NCI-H345 treated with DMSO at 0.1 percent for 48 hours (cell line): ENCODE measurements at regions not wholly inside any gene's neighbourhood (a gene's known extent, or its start where the extent isn't known, plus 50 kb on each side); places are given as distances from the start of the nearest gene placed in this dataset.
A peak's percentile ranks its signal among the peaks of the same experiment; 100 is the strongest.
"Not testable (repeated sequence)": the region's sequence is repeated elsewhere in the genome, so short reads cannot be mapped to it uniquely, and the experiment has no call there.

Experiments used
- DNase-seq: peaks from one replicate; lab custom pipeline; 2025; ENCODE audit not compliant: unreplicated experiment; lab: John Stamatoyannopoulos, UW

- DNase-seq, result no peak
Observed at GRCh38 chr1:29428280-29428615, 191.9 kb downstream of the PTPRU start.

DNA sequence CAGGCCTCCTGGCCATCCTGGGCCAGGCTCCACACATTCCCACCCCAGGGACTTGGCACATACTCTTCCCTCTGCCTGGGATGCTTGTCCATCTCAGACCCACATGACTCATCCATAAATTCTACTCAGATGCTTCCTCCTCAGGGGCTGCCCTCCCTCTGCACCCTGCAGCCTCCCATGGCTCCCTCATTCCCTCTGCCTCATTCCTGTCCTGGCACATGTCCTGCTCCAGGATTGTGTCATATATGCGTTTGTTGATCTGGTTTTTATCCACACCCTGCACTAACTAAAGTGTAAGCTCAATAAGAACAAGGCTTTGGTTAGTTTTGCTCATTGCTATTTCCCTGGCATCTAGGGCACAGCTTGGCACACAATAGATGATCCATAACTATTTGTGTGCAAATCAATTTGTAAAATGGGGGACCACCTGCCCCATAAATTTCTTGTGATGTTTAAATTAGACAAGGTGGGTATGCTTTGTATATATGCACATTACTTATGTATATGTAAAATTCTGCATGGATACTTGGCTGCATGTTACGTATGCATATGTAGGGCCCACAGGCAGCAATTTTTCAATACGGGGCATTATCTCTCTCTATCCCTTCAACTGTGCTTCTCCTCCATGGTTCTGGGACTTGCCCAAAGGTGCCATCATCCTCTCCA lies 191.4 kb downstream of the PTPRU start:
- no peak for DNase-seq

- peak; percentile 93 for DNase-seq
Observed at GRCh38 chr1:29426701-29427279, 190.5 kb downstream of the PTPRU start.

DNA sequence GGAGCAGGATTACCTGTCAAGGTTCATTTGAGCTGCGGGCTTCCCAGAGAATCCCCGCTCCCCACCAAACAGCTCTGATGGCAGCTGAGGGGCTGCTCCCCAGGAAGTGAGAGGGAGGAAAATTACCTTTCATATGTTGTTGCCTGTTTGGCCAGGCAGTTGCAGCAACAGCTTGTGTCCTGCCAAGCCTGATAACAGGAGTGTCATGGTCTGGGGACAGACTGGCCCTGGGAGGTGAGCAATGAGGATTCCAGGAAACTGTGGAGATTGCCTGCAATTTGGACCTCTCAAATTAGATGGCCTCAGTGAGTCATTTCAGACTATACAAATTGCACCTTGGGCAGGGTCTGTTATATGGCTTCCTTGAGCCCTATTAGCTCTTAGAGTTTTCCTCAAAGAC lies 189.3 kb downstream of the PTPRU start:
- DNase-seq, result no peak

GRCh38 chr1:29424266-29424665 lies 187.9 kb downstream of the PTPRU start:
- DNase-seq, result no peak

GRCh38 chr1:29420202-29420601 lies 183.9 kb downstream of the PTPRU start:
- DNase-seq, result no peak

GRCh38 chr1:29417971-29418370 lies 181.6 kb downstream of the PTPRU start:
- DNase-seq, result no peak

DNA sequence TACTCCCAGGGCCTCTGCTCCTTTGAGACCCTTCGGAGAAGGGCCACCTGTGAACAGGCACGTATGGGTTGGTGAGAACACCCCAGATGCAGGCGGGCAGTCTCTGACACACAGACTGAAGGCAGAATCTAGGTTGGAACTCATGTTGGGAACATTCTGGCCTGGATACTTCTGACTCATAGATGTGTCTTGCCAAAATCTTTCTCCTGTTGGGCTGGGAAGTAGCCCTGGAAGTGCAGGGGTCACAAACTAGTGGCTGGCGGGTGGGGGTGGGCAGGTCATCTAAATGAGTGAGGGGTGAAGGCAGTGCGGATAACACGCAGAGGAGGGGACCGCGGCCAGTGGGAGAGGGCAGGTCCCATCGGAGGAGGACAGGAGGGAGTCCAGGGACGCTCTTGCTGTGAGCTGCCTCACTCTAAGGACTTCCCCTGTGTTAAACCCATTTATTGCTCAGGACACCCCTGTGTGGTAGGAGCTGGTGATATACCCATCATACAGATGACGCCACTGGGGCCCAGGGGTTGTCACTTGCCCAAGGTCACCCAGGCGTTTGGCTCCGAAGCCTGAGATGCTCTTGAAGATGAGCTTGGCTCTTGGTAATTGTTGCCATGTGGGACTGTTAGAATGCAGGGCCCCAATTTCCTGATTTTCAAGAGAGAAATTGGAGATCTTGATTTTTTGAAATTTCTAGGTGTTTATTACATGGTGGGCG lies 181.0 kb downstream of the PTPRU start:
- DNase-seq, result no peak

- no peak for DNase-seq
Observed at GRCh38 chr1:29416267-29417146, 180.2 kb downstream of the PTPRU start.

DNA sequence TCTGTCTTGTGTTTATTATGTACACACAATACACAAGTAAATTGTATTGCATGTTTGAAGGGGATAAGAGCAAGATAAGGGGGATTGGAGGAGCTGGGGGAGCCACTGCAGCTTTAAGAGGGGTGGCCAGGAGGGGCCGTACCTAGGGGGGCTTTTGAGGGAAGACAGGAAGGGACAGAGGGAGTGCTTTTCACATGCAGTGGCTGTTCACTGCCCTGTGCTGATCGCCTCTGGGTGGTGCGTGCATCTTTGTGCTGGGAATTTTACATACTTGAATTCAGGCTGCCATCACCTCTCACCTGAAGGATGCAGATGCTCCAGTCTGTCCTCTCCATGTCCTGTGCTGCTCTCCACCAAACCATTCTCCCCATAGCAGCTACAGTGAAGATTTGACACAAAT lies 179.5 kb downstream of the PTPRU start:
- DNase-seq, result no peak

DNA sequence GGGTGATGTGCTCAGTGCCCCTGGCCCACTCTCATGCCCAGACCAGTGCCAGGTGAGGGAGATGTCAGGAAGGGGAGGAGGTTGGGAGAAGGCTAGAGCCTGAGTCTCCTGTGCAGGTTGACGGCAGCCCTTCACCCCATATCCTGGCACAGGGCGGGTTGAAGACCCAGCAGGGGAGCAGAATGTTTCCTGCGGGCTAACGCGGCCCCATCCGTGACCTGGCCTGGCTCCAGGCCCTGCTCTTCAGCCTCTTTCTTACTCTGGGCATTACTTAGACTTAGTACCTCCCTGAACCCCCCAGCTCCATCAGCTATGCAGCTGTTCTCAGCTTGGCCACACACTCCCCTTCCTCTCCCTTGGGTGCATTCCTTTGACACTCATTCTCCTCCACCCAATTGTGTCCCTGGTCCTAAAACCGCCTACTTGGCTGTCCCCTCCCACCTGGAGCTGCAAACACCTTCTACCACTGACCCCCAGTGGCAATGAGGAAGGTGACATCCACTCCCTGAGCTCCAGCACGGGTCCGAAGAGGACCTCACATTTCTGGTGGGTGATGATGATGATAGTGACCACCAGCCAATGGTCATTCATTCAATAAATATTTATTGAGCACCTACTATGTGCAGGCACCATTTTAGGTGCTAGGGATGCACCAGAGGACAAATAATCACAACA lies 179.0 kb downstream of the PTPRU start:
- peak; percentile 10 for DNase-seq

GRCh38 chr1:29414086-29414485 lies 177.8 kb downstream of the PTPRU start:
- DNase-seq, result no peak

DNA sequence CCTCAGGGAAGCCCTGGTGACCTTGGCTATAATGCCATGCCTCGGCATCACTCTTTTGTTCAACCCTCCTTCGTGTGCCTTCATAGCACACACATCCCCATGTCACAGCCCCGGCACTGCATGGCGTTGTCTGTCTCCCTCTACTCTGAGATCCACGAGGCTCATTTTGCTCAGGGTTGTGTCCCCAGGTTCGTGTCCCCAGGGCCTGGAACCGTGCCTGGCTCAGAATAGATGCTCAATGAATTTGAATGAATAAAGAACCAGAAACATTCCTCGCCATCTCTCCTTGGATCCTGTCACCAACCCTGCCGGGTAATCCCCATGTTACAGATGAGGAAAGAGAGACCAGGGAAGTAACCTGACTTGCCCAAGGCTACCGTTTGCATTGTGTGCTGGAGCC lies 177.3 kb downstream of the PTPRU start:
- no peak for DNase-seq

GRCh38 chr1:29412591-29412990 lies 176.3 kb downstream of the PTPRU start:
- DNase-seq, result peak; percentile 46

DNA sequence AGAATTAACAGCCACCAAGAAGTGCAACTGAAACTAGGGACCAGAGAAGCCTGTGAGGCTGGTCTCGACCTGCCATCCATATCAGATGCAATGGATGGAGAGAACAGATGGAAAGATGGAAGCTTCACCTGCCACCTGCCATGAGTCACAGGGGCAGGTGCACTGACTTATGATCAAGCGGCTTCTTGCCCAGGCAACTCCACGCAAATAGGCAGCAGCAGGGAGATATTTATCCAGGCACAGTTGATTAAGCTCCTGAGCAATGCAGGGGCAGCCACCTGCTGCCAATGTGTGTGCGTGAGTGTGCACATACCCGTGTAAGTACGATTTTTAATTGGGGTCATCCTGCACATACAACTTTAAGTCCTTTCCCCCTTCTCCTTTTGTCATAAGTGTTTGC lies 174.2 kb downstream of the PTPRU start:
- peak; percentile 95 for DNase-seq

- no peak for DNase-seq
Observed at GRCh38 chr1:29409616-29410015, 173.3 kb downstream of the PTPRU start.

- no peak for DNase-seq
Observed at GRCh38 chr1:29408831-29409605, 172.7 kb downstream of the PTPRU start.

DNA sequence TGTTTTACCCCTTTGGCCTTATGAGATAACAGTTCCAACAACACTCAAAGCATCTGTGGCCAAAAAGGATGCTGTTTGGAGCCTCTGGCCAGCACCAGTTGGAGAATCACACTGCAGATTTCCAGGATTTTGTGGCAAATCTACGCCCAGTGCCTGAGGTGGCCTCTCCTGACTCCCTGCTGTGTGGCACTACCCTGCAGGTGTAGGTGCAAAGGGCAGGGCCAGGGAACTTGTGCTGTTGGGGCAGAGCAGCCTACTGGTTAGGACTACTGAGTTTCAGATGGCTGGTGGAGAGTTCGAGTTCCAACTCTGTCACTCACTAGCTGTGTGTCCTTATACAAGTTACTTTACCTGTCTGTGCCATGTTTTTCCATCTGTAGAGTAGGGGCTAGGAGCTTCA lies 170.5 kb downstream of the PTPRU start:
- DNase-seq, result no peak

- DNase-seq, result not testable (repeated sequence)
Observed at GRCh38 chr1:29400203-29400602, 163.9 kb downstream of the PTPRU start.

DNA sequence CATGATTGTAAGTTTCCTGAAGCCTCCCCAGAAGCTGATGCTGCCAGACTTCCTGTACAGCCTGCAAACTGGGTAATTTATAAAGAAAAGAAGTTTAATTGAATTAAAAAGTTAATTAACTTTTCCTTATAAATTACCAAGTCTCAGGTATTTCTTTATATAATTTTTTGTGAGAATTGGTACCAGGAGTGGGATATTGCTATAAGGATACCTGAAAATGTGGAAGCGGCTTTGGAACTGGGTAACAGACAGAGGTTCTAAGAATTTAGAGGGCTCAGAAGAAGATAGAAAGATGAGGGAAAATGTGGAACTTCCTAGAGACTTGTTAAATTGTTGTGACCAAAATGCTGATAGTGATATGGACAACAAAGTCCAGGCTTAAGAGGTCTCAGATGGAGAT lies 163.1 kb downstream of the PTPRU start:
- no peak for DNase-seq
